ENCODE measurements at regions not wholly inside any gene's neighbourhood (a gene's known extent, or its start where the extent isn't known, plus 50 kb on each side); places are given as distances from the start of the nearest gene placed in this dataset.

DNA sequence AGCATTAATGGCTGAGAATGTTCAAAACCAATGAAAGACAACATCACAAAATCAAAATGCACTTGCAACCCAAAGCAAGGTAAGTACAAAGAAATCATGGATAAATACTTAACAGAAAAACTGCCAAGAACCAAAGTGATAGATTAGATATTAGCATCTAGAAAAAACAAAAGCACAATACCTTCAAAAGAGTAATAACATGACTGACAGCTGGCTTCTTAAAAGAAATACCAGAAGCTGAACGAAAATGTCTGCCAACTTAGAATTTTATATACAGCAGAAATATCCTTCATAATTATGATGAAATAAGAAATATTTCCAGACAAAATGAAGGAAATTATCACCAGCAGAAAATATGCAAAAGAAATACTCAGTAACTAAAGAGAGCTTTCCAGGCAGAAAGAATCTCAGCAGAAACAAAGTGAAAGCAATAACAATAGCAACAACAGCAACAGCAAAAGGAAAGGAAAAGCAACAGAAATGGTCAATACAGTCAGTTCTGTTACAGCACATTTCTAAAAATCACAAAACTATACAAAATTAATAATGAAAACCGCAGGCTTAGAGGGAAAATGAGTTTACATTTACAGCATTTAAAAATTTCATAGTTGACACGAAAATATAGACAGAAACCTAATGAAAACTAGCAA, 121.5 kb upstream of the MAN1A1 start (continued):
- TF ChIP-seq ATF3 (IDR thresholded peaks at IDR 0.05; ENCODE audit: insufficient read depth, low read depth, low read length) = no peak
